ENCODE measurements at regions not wholly inside any gene's neighbourhood (a gene's known extent, or its start where the extent isn't known, plus 50 kb on each side); places are given as distances from the start of the nearest gene placed in this dataset.
"Not testable (repeated sequence)": the region's sequence is repeated elsewhere in the genome, so short reads cannot be mapped to it uniquely, and the experiment has no call there.

DNA sequence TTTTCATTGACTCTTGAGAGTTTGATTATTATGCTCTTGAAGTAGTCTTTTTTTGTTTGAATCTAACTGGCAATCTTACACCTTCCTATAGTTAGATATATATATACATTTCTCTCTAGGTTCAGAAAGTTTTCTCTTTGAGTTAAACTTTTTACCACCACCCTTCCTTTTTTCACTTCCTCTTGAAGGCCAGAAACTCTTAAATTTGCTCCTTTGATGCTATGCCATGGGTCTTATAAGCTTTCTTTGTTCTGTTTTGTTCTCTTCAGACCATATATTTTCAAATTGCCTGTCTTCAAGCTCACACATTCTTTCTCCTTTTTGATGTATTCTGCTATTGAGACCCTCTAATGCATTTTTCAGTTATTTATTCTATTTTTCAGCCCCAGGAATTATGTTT lies 513.5 kb upstream of the CNTN5 start:
- Histone ChIP-seq H3K9me3 (peaks cover 0 to 4% (median 0%) of the 10 kb centered on the region in 4 donors), H3K36me3 (no peaks in the 10 kb centered on the region), H3K27ac (no peak overlapping the region), H3K4me3 (no peak overlapping the region), H3K4me1 (no peaks in the 10 kb centered on the region), H3K27me3 (no peaks in the 10 kb centered on the region)
- TF ChIP-seq POLR2A (IDR thresholded peaks at IDR 0.05) = no peak
- TF ChIP-seq, protein P1, sequence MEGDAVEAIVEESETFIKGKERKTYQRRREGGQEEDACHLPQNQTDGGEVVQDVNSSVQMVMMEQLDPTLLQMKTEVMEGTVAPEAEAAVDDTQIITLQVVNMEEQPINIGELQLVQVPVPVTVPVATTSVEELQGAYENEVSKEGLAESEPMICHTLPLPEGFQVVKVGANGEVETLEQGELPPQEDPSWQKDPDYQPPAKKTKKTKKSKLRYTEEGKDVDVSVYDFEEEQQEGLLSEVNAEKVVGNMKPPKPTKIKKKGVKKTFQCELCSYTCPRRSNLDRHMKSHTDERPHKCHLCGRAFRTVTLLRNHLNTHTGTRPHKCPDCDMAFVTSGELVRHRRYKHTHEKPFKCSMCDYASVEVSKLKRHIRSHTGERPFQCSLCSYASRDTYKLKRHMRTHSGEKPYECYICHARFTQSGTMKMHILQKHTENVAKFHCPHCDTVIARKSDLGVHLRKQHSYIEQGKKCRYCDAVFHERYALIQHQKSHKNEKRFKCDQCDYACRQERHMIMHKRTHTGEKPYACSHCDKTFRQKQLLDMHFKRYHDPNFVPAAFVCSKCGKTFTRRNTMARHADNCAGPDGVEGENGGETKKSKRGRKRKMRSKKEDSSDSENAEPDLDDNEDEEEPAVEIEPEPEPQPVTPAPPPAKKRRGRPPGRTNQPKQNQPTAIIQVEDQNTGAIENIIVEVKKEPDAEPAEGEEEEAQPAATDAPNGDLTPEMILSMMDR (IDR thresholded peaks at IDR 0.05) = no peak
- no peak for DNase-seq

DNA sequence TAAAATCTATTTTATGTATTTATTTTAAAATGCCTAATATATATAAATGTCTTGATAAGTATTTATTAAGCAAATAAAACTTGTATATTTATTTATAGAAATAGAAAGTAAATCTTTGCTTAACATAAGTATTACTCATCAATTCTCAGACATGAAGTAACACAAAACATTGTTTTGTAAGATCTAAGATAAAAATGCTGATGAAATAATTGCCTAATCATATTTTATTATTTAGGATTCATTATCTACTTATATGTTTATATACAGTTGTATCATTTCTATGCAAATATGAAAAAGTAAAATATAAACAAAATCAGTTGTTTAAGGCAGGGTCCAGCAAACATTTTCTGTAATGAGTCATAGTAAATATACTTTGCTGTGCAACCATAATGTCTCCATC lies 507.8 kb upstream of the CNTN5 start:
- Histone ChIP-seq H3K27me3 (no peaks in the 10 kb centered on the region), H3K9me3 (peaks cover 0 to 1% (median 0%) of the 10 kb centered on the region in 4 donors), H3K4me1 (no peaks in the 10 kb centered on the region), H3K36me3 (no peaks in the 10 kb centered on the region), H3K4me3 (no peak overlapping the region), H3K27ac (no peak overlapping the region)
- no peak for TF ChIP-seq POLR2A (IDR thresholded peaks at IDR 0.05)
- TF ChIP-seq, protein P1 (IDR thresholded peaks at IDR 0.05) = no peak
- DNase-seq = no peak

DNA sequence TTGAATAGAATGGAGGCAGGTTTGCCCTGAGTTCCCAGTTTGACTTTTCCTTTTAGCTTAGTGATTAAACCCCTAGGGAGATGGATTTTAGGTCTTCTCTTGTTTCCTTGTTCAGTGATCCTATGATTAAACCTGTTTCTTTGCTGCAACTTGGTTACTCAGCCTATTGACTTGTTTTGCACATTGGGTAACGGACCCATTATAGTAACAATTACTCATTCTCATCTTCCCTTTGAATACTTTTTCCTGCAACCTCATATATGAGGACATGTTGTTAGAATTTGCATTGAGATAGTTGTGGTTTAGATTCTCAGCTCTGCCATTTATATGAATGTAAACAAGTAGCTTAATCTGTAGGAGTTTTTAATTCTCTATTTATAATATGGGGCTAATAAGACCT lies 489.2 kb upstream of the CNTN5 start:
- Histone ChIP-seq H3K36me3 (no peaks in the 10 kb centered on the region), H3K4me3 (no peak overlapping the region), H3K9me3 (no peaks in the 10 kb centered on the region), H3K27ac (no peak overlapping the region), H3K27me3 (no peaks in the 10 kb centered on the region), H3K4me1 (no peaks in the 10 kb centered on the region)
- DNase-seq = no peak
- TF ChIP-seq, protein P1 (IDR thresholded peaks at IDR 0.05) = no peak
- no peak for TF ChIP-seq POLR2A (IDR thresholded peaks at IDR 0.05)

DNA sequence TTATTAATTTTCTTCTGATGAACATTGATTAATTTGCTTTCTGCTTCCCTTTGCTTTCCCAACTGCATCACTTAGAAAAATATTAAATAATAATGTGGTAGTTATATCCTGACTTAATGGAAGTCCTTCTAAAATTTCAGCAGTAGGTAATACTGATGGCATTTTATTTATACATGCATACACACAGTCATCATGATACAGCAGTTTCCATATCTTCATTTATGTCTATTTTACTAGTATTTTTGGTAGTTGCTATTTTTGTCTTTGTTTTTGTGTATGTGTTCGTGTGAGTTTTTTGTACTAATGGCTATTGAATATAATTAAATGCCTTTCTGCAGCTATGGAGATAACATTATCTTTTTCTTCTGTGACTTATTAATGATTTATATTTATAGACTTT lies 484.7 kb upstream of the CNTN5 start:
- Histone ChIP-seq H3K4me1 (no peaks in the 10 kb centered on the region), H3K9me3 (no peaks in the 10 kb centered on the region), H3K36me3 (no peaks in the 10 kb centered on the region), H3K27me3 (no peaks in the 10 kb centered on the region), H3K4me3 (no peak overlapping the region), H3K27ac (no peak overlapping the region)
- no peak for TF ChIP-seq POLR2A (IDR thresholded peaks at IDR 0.05)
- TF ChIP-seq, protein P1 (IDR thresholded peaks at IDR 0.05) = no peak
- no peak for DNase-seq

- H3K27me3 ChIP-seq, H3K36me3 ChIP-seq, H3K27ac ChIP-seq, DNase-seq, H3K4me3 ChIP-seq, H3K4me1 ChIP-seq, H3K9me3 ChIP-seq: not testable (repeated sequence)
Measured at GRCh38 chr11:98538358-98538757, 482.4 kb upstream of the CNTN5 start.

- no peak overlapping the region for H3K27ac ChIP-seq
- DNase-seq = no peak
- H3K27me3 ChIP-seq = no peaks in the 10 kb centered on the region
- no peaks in the 10 kb centered on the region for H3K4me1 ChIP-seq
- TF ChIP-seq POLR2A (IDR thresholded peaks at IDR 0.05) = no peak
- TF ChIP-seq, protein P1 (IDR thresholded peaks at IDR 0.05) = no peak
- no peaks in the 10 kb centered on the region for H3K36me3 ChIP-seq
- peaks cover 0 to 9% (median 0%) of the 10 kb centered on the region in 4 donors for H3K9me3 ChIP-seq
- no peak overlapping the region for H3K4me3 ChIP-seq
Measured at GRCh38 chr11:98545544-98546175, 475.1 kb upstream of the CNTN5 start.

Data from Peyer's patch (tissue), 4 donors.